Neural cell (in vitro differentiated cells): ENCODE measurements at regions not wholly inside any gene's neighbourhood (a gene's known extent, or its start where the extent isn't known, plus 50 kb on each side); places are given as distances from the start of the nearest gene placed in this dataset.
"Not testable (repeated sequence)": the region's sequence is repeated elsewhere in the genome, so short reads cannot be mapped to it uniquely, and the experiment has no call there.

Source experiments
- H2AFZ ChIP-seq: fragments of 200-600, 300-800 bp; sonication (generic), shearing (Covaris generic); 2 replicates; pipeline ENCODE4 v1.6.0; 2014; ENCODE audit warnings: low read depth, mild to moderate bottlenecking, antibody characterized with exemption, low read length, moderate library complexity
- H3F3A ChIP-seq: fragments of 200-600 bp; shearing (Covaris generic); 2 replicates; pipeline ENCODE4 v1.6.1; 2016; ENCODE audit warnings: mild to moderate bottlenecking, moderate library complexity, mixed read lengths, antibody characterized with exemption, low read length; ENCODE audit not compliant: insufficient read depth, poor library complexity, severe bottlenecking
- H3K27ac ChIP-seq: fragments of 200-600, 300-800 bp; sonication (generic), shearing (Covaris generic); 2 replicates; pipeline ENCODE4 v1.5.1; 2014; ENCODE audit warnings: mild to moderate bottlenecking, low read length, moderate library complexity
- H3K27me3 ChIP-seq: fragments of 300-800, 200-600 bp; sonication (generic), shearing (Covaris generic); 2 replicates; pipeline ENCODE4 v1.6.0; 2014; ENCODE audit warnings: mild to moderate bottlenecking, low read depth, low read length, moderate library complexity; ENCODE audit not compliant: insufficient read depth
- H3K36me3 ChIP-seq: fragments of 300-800, 200-600 bp; sonication (generic), shearing (Covaris generic); 2 replicates; pipeline ENCODE4 v1.5.1; 2014; ENCODE audit warnings: mild to moderate bottlenecking, antibody characterized with exemption, low read length, moderate library complexity; ENCODE audit not compliant: insufficient read depth
- H3K4me2 ChIP-seq: fragments of 300-800, 200-600 bp; sonication (generic), shearing (Covaris generic); 2 replicates; pipeline ENCODE4 v1.6.0; 2014; ENCODE audit warnings: mild to moderate bottlenecking, low read length
- H3K4me3 ChIP-seq: fragments of 300-800, 200-600 bp; sonication (generic), shearing (Covaris generic); 2 replicates; pipeline ENCODE4 v1.5.1; 2014; ENCODE audit warnings: mild to moderate bottlenecking, low read length, moderate library complexity
- H3K79me2 ChIP-seq: fragments of 200-600 bp; shearing (Covaris generic); replicated peaks from 2 replicates; pipeline ENCODE4 v1.6.0; 2014; ENCODE audit warnings: mild to moderate bottlenecking, low read length, moderate library complexity; ENCODE audit not compliant: insufficient read depth
- H3K9ac ChIP-seq: fragments of 300-800, 200-600 bp; sonication (generic), shearing (Covaris generic); 2 replicates; pipeline ENCODE4 v1.6.1; 2016; ENCODE audit warnings: mild to moderate bottlenecking, low read length, mixed read lengths
- H3K9me2 ChIP-seq: fragments of 200-600 bp; shearing (Covaris generic); 2 replicates; pipeline ENCODE4 v1.6.1; 2016; ENCODE audit warnings: mild to moderate bottlenecking, low read length, mixed read lengths; ENCODE audit not compliant: insufficient read depth
- H3K9me3 ChIP-seq: fragments of 200-600, 300-800 bp; sonication (generic), shearing (Covaris generic); 2 replicates; pipeline ENCODE4 v1.6.1; 2016; ENCODE audit warnings: mild to moderate bottlenecking, mixed run types, low read length, moderate library complexity, mixed read lengths
- H4K20me1 ChIP-seq: fragments of 200-600 bp; shearing (Covaris generic); 2 replicates; pipeline ENCODE4 v1.6.1; 2016; ENCODE audit warnings: mild to moderate bottlenecking, mixed run types; ENCODE audit not compliant: insufficient read depth
- CTCF ChIP-seq: fragments of 450-650 bp; IDR thresholded peaks from 2 replicates; pipeline ENCODE4 v1.5.1; 2014; ENCODE audit warnings: antibody characterized with exemption, mild to moderate bottlenecking, moderate library complexity; ENCODE audit not compliant: poor library complexity, severe bottlenecking
- EP300 ChIP-seq: fragments of 450-650 bp; conservative IDR thresholded peaks from 2 replicates; pipeline ENCODE4 v1.6.1; 2014; ENCODE audit warnings: antibody characterized with exemption, mild to moderate bottlenecking, moderate library complexity; ENCODE audit not compliant: poor library complexity, severe bottlenecking
- EZH2 ChIP-seq: fragments of 200-600, 300-800 bp; shearing (Covaris generic), sonication (generic); IDR thresholded peaks from 2 replicates; pipeline ENCODE4 v1.6.1; 2014; ENCODE audit warnings: antibody characterized with exemption, low read length, borderline replicate concordance, mild to moderate bottlenecking; ENCODE audit not compliant: insufficient read depth, poor library complexity, severe bottlenecking
- MXI1 ChIP-seq: fragments of 450-650 bp; conservative IDR thresholded peaks from 2 replicates; pipeline ENCODE4 v1.6.1; 2014; ENCODE audit warnings: antibody characterized with exemption, mild to moderate bottlenecking; ENCODE audit not compliant: poor library complexity, severe bottlenecking
- POLR2AphosphoS5 ChIP-seq: IDR thresholded peaks from 2 replicates; pipeline ENCODE4 v1.6.1; 2012
- RAD21 ChIP-seq: fragments of 450-650 bp; conservative IDR thresholded peaks from 2 replicates; pipeline ENCODE4 v1.6.1; 2014; ENCODE audit warnings: antibody characterized with exemption, mild to moderate bottlenecking, moderate library complexity
- REST ChIP-seq: IDR thresholded peaks from 2 replicates; pipeline ENCODE4 v1.6.1; 2012; ENCODE audit warnings: borderline replicate concordance
- SMC3 ChIP-seq: fragments of 450-650 bp; conservative IDR thresholded peaks from 2 replicates; pipeline ENCODE4 v1.6.1; 2014; ENCODE audit warnings: antibody characterized with exemption, mild to moderate bottlenecking, moderate library complexity; ENCODE audit not compliant: poor library complexity
- TAF1 ChIP-seq: IDR thresholded peaks from 2 replicates; pipeline ENCODE4 v1.6.1; 2012; ENCODE audit warnings: low read depth

- H3K27me3 ChIP-seq: no peaks in the 10 kb centered on the region
- TF ChIP-seq RAD21 (no peak), CTCF (no peak), EZH2 (no peak), MXI1 (no peak), SMC3 (no peak), TAF1 (no peak), EP300 (no peak), POLR2AphosphoS5 (no peak), REST (no peak)
- no peaks in the 10 kb centered on the region for H4K20me1 ChIP-seq
- H3K27ac ChIP-seq: no peak overlapping the region
- H3K4me2 ChIP-seq: no peak overlapping the region
- H3K9ac ChIP-seq: no peak overlapping the region
- H3K4me3 ChIP-seq: no peak overlapping the region
- H3K79me2 ChIP-seq: no peaks in the 10 kb centered on the region
- H3K36me3 ChIP-seq: no peaks in the 10 kb centered on the region
- no peaks in the 10 kb centered on the region for H3K9me2 ChIP-seq
- no peak overlapping the region for H2AFZ ChIP-seq
- H3F3A ChIP-seq: no peaks in the 10 kb centered on the region
- H3K9me3 ChIP-seq: no peaks in the 10 kb centered on the region
Measured at GRCh38 chr17:12231355-12231682, 210.6 kb downstream of the MAP2K4 start.

DNA sequence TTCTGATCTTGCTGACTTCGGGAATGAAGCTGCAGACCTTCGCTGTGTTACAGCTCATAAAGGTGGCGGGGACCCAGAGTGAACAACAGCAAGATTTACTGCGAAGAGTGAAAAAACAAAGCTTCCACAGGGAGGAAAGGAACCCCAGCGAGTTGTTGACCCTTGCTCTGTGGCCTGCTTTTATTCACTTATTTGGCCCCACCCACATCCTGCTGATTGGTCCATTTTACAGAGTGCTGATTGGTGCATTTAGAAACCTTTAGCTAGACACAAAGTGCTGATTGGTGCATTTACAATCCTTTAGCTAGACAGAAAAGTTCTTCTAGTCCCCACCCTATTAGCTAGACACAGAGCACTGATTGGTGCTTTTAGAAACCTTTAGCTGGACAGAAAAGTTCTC lies 218.3 kb downstream of the MAP2K4 start:
- H3K9ac ChIP-seq, H2AFZ ChIP-seq, H3K27me3 ChIP-seq, H3K9me3 ChIP-seq, H3F3A ChIP-seq, H3K36me3 ChIP-seq, H3K4me2 ChIP-seq, H4K20me1 ChIP-seq, H3K79me2 ChIP-seq, H3K9me2 ChIP-seq, H3K27ac ChIP-seq, H3K4me3 ChIP-seq: not testable (repeated sequence)

DNA sequence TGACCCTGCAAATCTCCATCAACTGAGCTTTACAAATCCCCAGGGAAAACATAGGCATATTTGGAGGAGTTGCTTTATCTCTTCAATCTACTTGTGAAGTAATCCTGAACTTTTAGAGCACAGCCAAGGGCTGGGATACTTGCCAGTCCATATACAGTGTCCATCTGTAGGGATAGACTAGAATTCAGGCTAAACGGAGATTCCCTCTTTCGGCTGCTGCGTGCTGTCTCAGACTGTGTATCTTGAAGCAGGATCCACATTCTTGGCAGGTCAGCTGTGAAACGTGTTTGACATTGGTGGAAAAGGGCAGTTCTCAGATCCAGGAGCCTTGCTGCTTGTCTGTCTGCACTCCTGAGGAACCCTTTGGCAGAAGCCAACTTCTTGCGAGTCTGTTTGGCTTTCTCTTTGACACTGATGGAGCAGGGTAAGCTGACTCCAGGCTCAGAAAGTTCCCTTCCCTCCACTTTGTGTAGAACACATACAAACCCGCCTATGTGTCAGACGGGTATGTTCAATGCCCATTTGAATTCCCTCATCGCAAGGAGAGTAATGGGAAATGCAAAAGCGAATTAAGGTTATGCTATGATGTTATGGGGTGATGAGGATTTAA lies 221.8 kb downstream of the MAP2K4 start:
- Histone ChIP-seq H3K9ac (no peak overlapping the region), H3K36me3 (no peaks in the 10 kb centered on the region), H3K9me2 (no peaks in the 10 kb centered on the region), H2AFZ (no peak overlapping the region), H3K27me3 (no peaks in the 10 kb centered on the region), H3F3A (no peaks in the 10 kb centered on the region), H3K4me2 (no peak overlapping the region), H3K4me3 (no peak overlapping the region), H4K20me1 (no peaks in the 10 kb centered on the region), H3K9me3 (no peaks in the 10 kb centered on the region), H3K27ac (no peak overlapping the region), H3K79me2 (no peaks in the 10 kb centered on the region)
- TF ChIP-seq TAF1: no peak
- no peak for TF ChIP-seq POLR2AphosphoS5
- no peak for TF ChIP-seq SMC3
- no peak for TF ChIP-seq EZH2
- TF ChIP-seq MXI1: no peak
- TF ChIP-seq CTCF: no peak
- no peak for TF ChIP-seq RAD21
- no peak for TF ChIP-seq REST
- no peak for TF ChIP-seq EP300
